Adrenal gland (tissue), 9 donors: ENCODE measurements at regions not wholly inside any gene's neighbourhood (a gene's known extent, or its start where the extent isn't known, plus 50 kb on each side); places are given as distances from the start of the nearest gene placed in this dataset.

Source experiments
- DNase-seq, 7 donors: peaks; one replicate each; pipeline ENCODE4 v3.0.0-alpha.2; 2019 to 2020
- H3K27ac ChIP-seq, 5 donors: fragments of 200-600 bp; sonication (generic) in 4 of 5; 1 replicate in 3 of 5; 2 replicates in 2 of 5; pipeline versions ENCODE4 v1.5.1 to v1.8.0; 2016 to 2020; ENCODE audit warnings: mild to moderate bottlenecking in 1 of 5
- H3K27me3 ChIP-seq: fragments of 200-600 bp; 2 replicates; pipeline ENCODE4 v1.8.0; 2021
- H3K36me3 ChIP-seq, 2 donors: fragments of 200-600 bp; replicated peaks in 1 of 2; 1 replicate in 1 of 2; 2 replicates in 1 of 2; pipeline versions ENCODE4 v1.5.1 to v1.8.0; 2018 to 2022
- H3K4me1 ChIP-seq, 2 donors: fragments of 200-600 bp; replicated peaks in 1 of 2; 1 replicate in 1 of 2; 2 replicates in 1 of 2; pipeline versions ENCODE4 v1.5.1 to v1.8.0; 2018 to 2021
- H3K4me3 ChIP-seq, 4 donors: fragments of 200-600 bp; sonication (generic) in 3 of 4; one replicate each; pipeline ENCODE4 v1.5.1; 2016 to 2018
- H3K9me3 ChIP-seq, 3 donors: fragments of 200-600 bp; sonication (generic) in 1 of 3; replicated peaks in 1 of 3; 1 replicate in 2 of 3; 2 replicates in 1 of 3; pipeline versions ENCODE4 v1.5.1 to v1.8.0; 2016 to 2021
- CTCF ChIP-seq, 6 experiments: fragments of 450-650 bp in 4 of 6; fragments of 200-600 bp in 2 of 6; sonication (generic) in 1 of 6; IDR thresholded peaks; 1 replicate in 5 of 6; 2 replicates in 1 of 6; pipeline versions ENCODE4 v1.5.1 to v1.8.0; 2016 to 2021; ENCODE audit warnings: antibody characterized with exemption in 6 of 6, mild to moderate bottlenecking in 2 of 6, moderate library complexity in 1 of 6
- POLR2A ChIP-seq, 2 donors: fragments of 450-650 bp; IDR thresholded peaks; one replicate each; pipeline ENCODE4 v1.6.1; 2017; ENCODE audit warnings: antibody characterized with exemption in 2 of 2, mild to moderate bottlenecking in 2 of 2, moderate library complexity in 1 of 2
- WGBS, 4 donors: extraction: QIAGEN DNeasy Blood & Tissue Kit in 2 of 4; methylation state at CpG; one replicate each; pipeline versions ENCODE4 v1.1.5 to v1.1.7; 2013 to 2017; 5-methylcytosine and 5-hydroxymethylcytosine counted together
- intact Hi-C, 2 donors: fragments of 100-400 bp; cut with DNase I; formaldehyde crosslinking; loops; one replicate each; pipeline versions ENCODE4 v1.14.1 to v1.15.0; 2022 to 2023
- donor health status: healthy with polysubstance abuse.
- donor health status: Bipolar disorder and iron deficiency.
- donor health status: DM: yes; HTN: yes; CAD: no.
- donor health status: DM: no; HTN: no; CAD: no.
- donor health status: DM: no; HTN: no; CAD: no.

GRCh38 chr21:28252928-28253327, 739.7 kb downstream of the LTN1 start:
- no peak overlapping the region for H3K4me3 ChIP-seq
- TF ChIP-seq CTCF (IDR thresholded peaks at IDR 0.05) (no peak), POLR2A (IDR thresholded peaks at IDR 0.05) (no peak)
- 74 to 82% (median 80%) methylated on average over 2 of the region's 2 CpGs for WGBS, 4 donors
- H3K36me3 ChIP-seq: no peaks in the 10 kb centered on the region
- peaks cover 0 to 5% of the 10 kb centered on the region in 2 donors for H3K4me1 ChIP-seq
- H3K27me3 ChIP-seq: no peaks in the 10 kb centered on the region
- DNase-seq: no peak
- H3K27ac ChIP-seq: no peak overlapping the region
- intact Hi-C loops: no loop called here
- H3K9me3 ChIP-seq: no peaks in the 10 kb centered on the region

GRCh38 chr21:28250946-28251345, 741.7 kb downstream of the LTN1 start:
- no peaks in the 10 kb centered on the region for H3K9me3 ChIP-seq
- DNase-seq: no peak
- no peaks in the 10 kb centered on the region for H3K27me3 ChIP-seq
- H3K4me1 ChIP-seq: no peaks in the 10 kb centered on the region
- H3K36me3 ChIP-seq: no peaks in the 10 kb centered on the region
- H3K27ac ChIP-seq: no peak overlapping the region
- TF ChIP-seq POLR2A (IDR thresholded peaks at IDR 0.05) (no peak), CTCF (IDR thresholded peaks at IDR 0.05) (no peak)
- intact Hi-C loops: no loop called here
- H3K4me3 ChIP-seq: no peak overlapping the region
- 81 to 86% (median 85%) methylated on average over 4 of the region's 4 CpGs for WGBS, 4 donors

- H3K27me3 ChIP-seq: no peaks in the 10 kb centered on the region
- no peaks in the 10 kb centered on the region for H3K9me3 ChIP-seq
- no peaks in the 10 kb centered on the region for H3K36me3 ChIP-seq
- 80 to 85% (median 82%) methylated on average over 4 of the region's 4 CpGs for WGBS, 4 donors
- intact Hi-C loops: no loop called here
- H3K4me3 ChIP-seq: no peak overlapping the region
- TF ChIP-seq CTCF (IDR thresholded peaks at IDR 0.05) (no peak), POLR2A (IDR thresholded peaks at IDR 0.05) (no peak)
- DNase-seq: no peak
- H3K27ac ChIP-seq: no peak overlapping the region
- H3K4me1 ChIP-seq: no peaks in the 10 kb centered on the region
These were observed 745.1 kb downstream of the LTN1 start for GRCh38 chr21:28247454-28248020.

GRCh38 chr21:28240586-28240985, 752.1 kb downstream of the LTN1 start:
- H3K4me3 ChIP-seq: no peak overlapping the region
- H3K36me3 ChIP-seq: no peaks in the 10 kb centered on the region
- no peak for TF ChIP-seq CTCF (IDR thresholded peaks at IDR 0.05)
- no peak for TF ChIP-seq POLR2A (IDR thresholded peaks at IDR 0.05)
- peaks cover 0 to 20% of the 10 kb centered on the region in 2 donors for H3K4me1 ChIP-seq
- intact Hi-C loops: no loop called here
- DNase-seq: no peak
- H3K27me3 ChIP-seq: no peaks in the 10 kb centered on the region
- no peaks in the 10 kb centered on the region for H3K9me3 ChIP-seq
- H3K27ac ChIP-seq: no peak overlapping the region
- 57 to 70% (median 64%) methylated on average over 2 of the region's 2 CpGs for WGBS, 4 donors
